Stimulated activated CD8-positive, alpha-beta memory T cell treated with anti-CD3 and anti-CD28 coated beads, Interleukin-7, amount 100 ng/mL, for 24 hours (primary cell): ENCODE measurements at regions not wholly inside any gene's neighbourhood (a gene's known extent, or its start where the extent isn't known, plus 50 kb on each side); places are given as distances from the start of the nearest gene placed in this dataset.

Source experiments
- DNase-seq: peaks from one replicate; pipeline ENCODE4 v3.0.0-alpha.2; 2020; ENCODE audit warnings: low read depth

DNA sequence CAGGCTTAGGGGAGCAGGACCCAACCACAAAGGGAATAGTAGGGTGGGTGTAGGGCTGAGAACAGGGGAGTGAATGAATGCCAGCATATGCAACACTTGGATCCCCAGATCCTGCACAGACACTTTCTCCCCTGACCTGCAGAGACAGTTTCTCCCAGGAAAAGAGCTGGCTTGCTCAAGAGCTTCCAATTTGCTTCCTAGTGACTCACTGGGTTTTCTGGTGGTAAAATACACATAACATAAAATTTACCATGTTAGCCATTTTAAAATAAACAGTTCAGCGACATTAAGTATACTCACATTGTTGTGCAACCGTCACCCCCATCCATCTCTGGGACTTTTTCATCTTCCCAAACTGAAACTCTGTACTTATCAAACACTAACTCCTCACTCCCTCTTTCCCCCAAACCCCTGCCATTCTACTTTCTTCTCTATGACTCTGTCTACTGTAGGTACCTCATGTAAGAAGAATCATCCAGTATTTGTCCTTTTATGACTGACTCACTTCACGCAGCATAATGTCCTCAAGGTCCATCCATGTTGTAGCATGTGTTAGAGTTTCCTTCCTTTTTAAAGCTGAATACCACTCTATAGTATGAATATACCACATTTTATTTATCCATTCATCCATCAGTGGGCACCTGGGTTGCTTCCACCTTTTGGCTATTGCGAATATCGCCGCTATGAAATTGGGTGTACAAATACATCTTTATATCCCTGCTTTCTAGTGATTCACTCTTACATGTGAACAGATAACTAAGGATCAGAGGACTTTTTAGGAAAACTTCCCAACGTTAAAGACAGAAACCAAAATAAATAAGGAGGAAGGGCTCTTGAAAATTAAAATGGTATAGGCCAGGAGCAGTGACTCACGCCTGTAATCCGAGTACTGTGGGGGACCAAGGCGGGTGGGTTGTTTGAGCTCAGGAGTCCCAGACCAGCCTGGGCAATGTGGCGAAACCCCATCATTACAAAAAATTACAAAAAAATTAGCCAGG, 95.6 kb upstream of the TJP1 start:
- no peak for DNase-seq

- no peak for DNase-seq
Observed at GRCh38 chr15:29914511-29914926, 92.3 kb upstream of the TJP1 start.

DNA sequence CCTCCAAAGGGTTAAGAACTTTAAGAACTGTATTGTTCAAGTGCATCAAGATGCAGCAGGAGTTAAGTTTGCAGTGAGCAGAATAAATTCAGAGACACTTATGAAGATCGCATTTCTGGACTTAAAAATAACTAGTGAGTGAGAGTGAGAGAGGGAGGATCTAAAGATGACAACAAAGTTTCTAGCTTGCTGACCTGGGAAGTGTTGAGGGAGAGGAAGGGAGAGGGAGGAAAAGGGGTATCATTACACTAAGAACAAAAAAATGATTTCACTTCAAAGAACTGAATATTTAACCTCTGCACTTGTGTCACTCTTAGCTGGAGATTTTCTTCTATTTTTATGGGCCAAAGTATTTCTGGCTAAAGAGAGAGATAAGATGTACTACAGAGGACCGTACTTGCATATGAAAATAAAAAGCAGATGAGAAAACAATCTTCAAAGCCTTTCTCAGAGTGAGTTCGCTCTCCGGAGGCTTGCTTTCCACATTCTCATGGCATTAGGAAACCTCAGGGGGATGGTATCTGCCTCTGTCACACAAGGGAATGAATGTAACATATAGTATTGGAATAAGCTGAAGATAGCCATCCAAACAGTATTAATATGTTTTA, 91.4 kb upstream of the TJP1 start:
- no peak for DNase-seq

- DNase-seq: no peak
Observed at GRCh38 chr15:29911705-29912104, 89.4 kb upstream of the TJP1 start.

GRCh38 chr15:29910068-29910467, 87.8 kb upstream of the TJP1 start:
- DNase-seq: no peak

- DNase-seq: no peak
Observed at GRCh38 chr15:29904757-29905417, 82.6 kb upstream of the TJP1 start.

DNA sequence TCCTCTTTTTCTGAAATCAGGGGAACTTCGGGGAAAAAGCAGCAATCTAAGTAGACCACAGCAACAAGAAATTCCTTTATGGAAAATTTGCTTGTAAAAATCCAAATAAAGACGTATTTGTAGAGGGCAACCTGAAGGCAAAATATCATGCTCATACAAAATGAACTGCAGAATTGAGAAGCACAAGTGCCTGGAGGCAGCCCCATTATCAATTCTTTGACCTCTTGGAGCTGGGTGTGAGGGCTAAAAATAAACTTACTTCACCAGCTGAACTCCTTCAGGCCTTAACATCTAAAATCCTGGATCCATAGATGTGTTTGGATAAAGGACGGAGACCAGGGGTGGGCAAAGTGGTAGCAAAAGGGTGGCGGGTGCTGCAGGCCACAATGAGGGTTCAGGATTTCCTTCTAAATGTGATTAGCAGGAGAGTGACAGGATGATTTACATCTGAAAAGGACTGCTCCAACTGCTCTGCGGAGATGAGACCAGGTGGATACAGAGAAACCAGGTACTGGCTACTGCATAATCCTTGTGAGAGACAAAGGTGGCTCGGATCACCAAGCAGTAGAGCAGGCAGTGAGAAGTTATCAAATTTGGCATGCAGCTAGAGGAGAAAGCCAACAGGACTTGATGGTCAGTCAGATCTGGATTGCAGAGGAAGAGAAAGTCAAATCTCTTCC, 81.7 kb upstream of the TJP1 start:
- DNase-seq: no peak

DNA sequence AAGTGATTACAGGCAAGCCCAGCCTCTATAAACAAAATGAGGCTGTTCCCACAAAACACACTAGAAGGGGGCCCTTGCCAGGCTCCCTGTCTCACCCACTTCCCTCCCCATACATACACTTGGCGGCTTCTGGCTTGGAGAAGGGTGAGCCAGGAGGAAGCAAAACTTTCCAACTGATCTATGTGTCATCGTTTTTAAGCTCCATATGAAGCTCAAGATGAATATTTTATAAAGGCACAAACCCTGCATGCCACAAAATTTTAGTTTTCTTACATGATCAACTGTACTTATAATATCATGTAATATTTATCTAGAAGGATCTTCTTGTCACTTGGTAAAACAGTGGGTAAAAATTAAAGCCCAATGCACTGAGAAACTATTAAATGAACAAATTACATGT, 80.8 kb upstream of the TJP1 start:
- no peak for DNase-seq

DNA sequence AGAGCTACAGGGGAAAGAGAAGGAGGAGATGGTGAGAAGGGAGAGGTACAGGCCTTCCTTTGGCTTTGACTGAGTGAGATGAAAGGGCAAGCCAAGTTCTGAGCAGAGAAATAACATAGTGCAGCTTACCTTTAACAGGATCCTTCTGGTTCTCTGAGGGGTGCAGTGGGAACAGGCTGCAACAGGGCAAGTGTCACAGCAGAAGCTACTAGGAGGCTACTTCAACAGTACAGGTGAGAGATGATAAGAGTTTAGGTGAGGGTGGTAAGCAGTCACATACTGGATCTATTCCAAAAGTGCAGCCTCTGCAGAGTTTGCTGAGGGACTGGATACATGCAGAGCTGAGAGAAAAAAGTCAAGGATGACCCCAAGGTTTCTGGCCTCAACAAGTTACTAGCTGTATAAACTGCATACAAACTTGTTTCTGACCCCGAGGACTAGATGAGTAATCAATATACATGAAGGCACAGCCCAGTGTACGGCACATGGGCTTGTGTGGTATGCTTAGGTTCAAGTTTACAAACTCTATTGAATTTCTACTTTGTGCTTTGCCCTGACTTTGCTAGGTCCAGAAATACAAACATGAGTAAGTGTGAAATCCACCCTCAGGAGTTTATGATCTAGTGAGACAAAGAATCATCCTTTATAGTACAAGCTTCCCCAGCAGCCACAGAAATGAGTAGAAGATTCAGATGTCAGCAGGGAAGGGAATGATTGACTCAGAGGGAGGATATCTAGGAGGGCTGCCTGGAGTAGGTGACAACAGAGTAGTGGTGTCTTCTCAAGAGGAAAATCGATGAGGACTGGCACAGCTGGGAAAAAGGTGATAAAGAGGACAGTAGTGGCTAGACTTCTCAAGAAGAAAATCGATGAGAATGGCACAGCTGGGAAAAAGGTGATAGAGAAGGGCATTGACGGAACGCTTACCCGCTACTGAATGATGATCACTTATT, 78.2 kb upstream of the TJP1 start:
- DNase-seq: no peak

DNA sequence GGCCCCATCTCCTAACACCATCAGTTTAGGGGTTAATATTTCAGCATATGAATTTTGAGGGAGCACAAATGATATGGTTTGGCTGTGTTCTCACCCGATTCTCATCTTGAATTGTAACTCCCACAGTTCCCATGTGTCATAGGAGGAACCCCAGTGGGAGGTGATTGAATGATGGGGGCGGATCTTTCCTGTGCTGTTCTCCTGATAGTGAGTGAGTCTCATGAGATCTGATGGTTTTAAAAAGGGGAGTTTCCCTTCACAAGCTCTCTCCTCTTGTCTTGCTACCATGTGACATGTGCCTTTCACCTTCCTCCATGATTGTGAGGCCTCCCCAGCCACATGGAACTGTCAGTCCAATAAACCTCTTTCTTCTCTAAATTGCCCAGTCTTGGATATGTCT, 73.8 kb upstream of the TJP1 start:
- DNase-seq: no peak

DNA sequence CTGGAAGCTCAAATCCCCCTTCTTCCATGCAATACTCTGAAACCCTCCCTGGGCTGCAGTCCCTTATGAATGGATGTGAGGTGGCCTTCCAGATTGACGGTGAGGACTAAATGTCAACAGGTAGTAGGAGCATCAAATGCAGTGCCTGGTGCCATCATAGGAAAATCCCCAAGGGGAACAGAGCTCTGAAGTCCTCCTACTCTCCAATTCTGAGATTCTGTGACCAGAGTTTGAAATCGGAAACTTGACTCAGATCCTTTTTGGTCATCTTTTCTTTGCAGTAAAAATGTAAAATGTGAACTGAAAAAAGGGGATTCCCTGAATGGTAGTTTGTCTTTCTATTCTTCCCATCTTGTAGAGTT, 68.8 kb upstream of the TJP1 start:
- DNase-seq: no peak

DNA sequence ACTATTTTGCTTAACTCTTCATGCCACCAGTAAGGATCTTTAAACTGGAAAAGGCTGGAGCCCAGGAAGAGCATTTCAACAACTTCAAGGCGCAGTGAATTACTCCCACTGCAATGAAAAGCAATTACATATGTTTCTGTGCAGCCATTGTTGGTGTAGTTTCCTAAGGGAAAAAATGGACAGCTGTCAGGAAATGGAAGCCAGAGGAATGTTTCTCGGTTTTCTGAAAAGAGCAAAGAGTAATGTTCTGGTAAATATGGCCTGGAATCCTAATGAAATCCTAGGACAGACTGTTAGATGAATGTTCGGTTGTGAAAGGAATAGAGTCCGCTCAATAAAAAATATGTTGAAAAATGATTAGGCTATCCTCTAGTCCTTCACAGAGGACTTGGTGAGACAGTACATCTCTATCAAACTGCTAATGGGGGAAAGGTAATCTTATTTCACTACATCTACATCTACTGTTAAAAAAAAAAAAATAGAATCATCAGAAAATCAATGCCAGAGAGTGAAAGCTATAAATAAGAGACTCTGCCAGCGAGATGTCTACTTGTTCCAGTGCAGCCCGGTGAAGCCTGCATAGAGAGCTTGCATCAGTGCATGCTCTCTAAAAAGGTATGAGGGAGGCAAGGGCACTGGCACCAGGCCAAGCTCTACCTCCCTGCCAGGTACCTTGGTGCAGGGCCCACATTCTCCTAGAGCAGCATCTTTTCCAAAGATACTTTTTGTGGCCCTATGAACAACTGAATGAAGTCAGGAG, 68.2 kb upstream of the TJP1 start:
- no peak for DNase-seq

- DNase-seq: no peak
Observed at GRCh38 chr15:29889542-29890329, 67.5 kb upstream of the TJP1 start.

DNA sequence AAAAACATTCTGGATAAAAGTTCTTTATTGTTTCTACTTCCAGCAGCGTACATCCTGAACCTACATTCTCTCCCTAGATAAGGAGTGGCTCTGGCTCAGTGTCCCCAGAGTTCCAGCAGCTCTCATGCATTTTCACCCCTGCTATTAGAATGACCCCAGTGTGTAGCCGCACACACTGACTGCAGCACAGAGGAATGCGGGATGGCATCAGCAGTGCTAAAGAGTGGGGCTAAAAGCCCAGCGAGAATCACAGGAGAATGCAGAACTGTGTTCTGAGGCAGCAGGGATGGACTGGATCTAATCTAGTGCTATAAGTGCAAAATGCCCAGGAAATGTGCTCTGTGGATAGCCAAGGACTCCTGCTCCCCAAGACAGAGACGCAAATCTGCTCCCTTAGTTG, 66.4 kb upstream of the TJP1 start:
- no peak for DNase-seq

DNA sequence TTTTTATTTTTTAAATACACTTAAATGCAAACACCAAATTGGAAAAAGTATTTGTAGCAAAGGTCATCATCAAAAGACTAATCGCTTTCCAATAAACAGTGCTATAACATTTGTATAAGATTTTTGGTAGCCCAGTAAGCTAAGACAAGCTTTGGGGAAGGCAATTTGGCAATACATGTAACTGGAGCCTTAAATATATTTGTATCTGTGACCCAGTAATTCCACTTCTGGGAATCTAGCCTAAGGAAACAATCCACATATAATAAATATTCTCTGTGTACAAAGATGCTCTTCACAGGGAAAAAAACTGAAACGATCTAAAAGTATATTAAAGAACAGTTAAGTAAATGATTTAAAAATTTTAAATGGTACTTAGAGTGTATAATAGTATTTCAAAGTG, 65.5 kb upstream of the TJP1 start:
- DNase-seq: no peak

DNA sequence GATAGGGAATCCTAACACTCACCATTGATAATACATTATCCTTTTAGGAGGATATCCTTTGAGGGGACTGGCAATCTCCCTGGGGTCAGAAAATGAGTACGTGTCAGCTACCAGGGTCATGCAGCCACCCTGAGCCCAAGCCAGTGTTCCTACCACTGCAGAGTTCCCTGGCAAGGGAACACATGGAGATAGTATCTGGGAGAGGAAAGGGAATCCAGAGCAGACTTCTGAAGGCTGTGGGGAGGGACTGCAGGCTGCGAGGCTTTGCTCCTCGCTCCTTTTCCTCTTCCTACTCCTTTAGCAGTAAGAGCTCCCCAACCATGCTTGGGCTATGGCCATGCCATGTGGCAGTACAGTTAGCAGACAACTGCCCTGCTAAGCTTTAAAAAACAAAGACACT, 62.9 kb upstream of the TJP1 start:
- no peak for DNase-seq

- no peak for DNase-seq
Observed at GRCh38 chr15:29883126-29883525, 60.9 kb upstream of the TJP1 start.

GRCh38 chr15:29880886-29881285, 58.6 kb upstream of the TJP1 start:
- DNase-seq: no peak

GRCh38 chr15:29880341-29880740, 58.1 kb upstream of the TJP1 start:
- DNase-seq: no peak

- DNase-seq: no peak
Observed at GRCh38 chr15:29874977-29875376, 52.7 kb upstream of the TJP1 start.
